ENCODE measurements at regions not wholly inside any gene's neighbourhood (a gene's known extent, or its start where the extent isn't known, plus 50 kb on each side); places are given as distances from the start of the nearest gene placed in this dataset.

- no peak for TF ChIP-seq CTCF (IDR thresholded peaks at IDR 0.05 in 2 of 3, conservative IDR thresholded peaks at IDR 0.05 in 1 of 3; ENCODE audit: control insufficient read depth in 2 of 3, extremely low read depth in 1 of 3, insufficient read depth in 1 of 3, low read depth in 3 of 3, low read length in 3 of 3)
- TF ChIP-seq NFXL1 (IDR thresholded peaks at IDR 0.05; ENCODE audit: borderline replicate concordance) = no peak
- no peak for TF ChIP-seq CREB1 (IDR thresholded peaks at IDR 0.05; ENCODE audit: low read depth)
- TF ChIP-seq SMC3 (IDR thresholded peaks at IDR 0.05; ENCODE audit: borderline replicate concordance, low read length) = no peak
- TF ChIP-seq TCF12 (IDR thresholded peaks at IDR 0.05; ENCODE audit: low read depth, low read length) = no peak
- no peak for TF ChIP-seq JUNB (IDR thresholded peaks at IDR 0.05)
- TF ChIP-seq HDGF (IDR thresholded peaks at IDR 0.05) = no peak
- TF ChIP-seq CHD1 (IDR thresholded peaks at IDR 0.05; ENCODE audit: low read depth, low read length) = no peak
Measured at GRCh38 chr5:74274326-74274725, 366.2 kb downstream of the ENC1 start.
